Astrocyte (in vitro differentiated cells and primary cell): ENCODE measurements at regions not wholly inside any gene's neighbourhood (a gene's known extent, or its start where the extent isn't known, plus 50 kb on each side); places are given as distances from the start of the nearest gene placed in this dataset.

Experiments used
- DNase-seq: peaks from one replicate; pipeline ENCODE4 v3.0.0-alpha.2; 2010; ENCODE audit warnings: low read depth
- FAIRE-seq: peaks from 2 replicates; lab custom pipeline; 2011; peaks lifted over from hg19 to GRCh38; lab: Jason Lieb, UNC
- H2AFZ ChIP-seq: 2 replicates; pipeline ENCODE4 v1.6.0; 2012; ENCODE audit warnings: low read depth, low read length, inconsistent platforms
- H3K27ac ChIP-seq: 2 replicates; pipeline ENCODE4 v1.5.1; 2011; ENCODE audit warnings: low read depth, low read length, inconsistent platforms
- H3K27me3 ChIP-seq: 2 replicates; pipeline ENCODE4 v1.6.0; 2011; ENCODE audit warnings: low read length, inconsistent platforms; ENCODE audit not compliant: insufficient read depth
- H3K36me3 ChIP-seq: 2 replicates; pipeline ENCODE4 v1.5.1; 2011; ENCODE audit warnings: low read length, inconsistent platforms; ENCODE audit not compliant: insufficient read depth
- H3K4me1 ChIP-seq: 2 replicates; pipeline ENCODE4 v1.5.1; 2011; ENCODE audit warnings: low read length, inconsistent platforms; ENCODE audit not compliant: insufficient read depth
- H3K4me2 ChIP-seq: 2 replicates; pipeline ENCODE4 v1.6.0; 2012; ENCODE audit warnings: low read length, inconsistent platforms
- H3K4me3 ChIP-seq: 2 replicates; pipeline ENCODE4 v1.5.1; 2011; ENCODE audit warnings: low read depth, mild to moderate bottlenecking, low read length, inconsistent platforms; ENCODE audit not compliant: insufficient read depth
- H3K79me2 ChIP-seq: 2 replicates; pipeline ENCODE4 v1.6.0; 2012; ENCODE audit warnings: mild to moderate bottlenecking, low read length, inconsistent platforms; ENCODE audit not compliant: insufficient read depth
- H3K9ac ChIP-seq: 2 replicates; pipeline ENCODE4 v1.6.0; 2012; ENCODE audit warnings: mild to moderate bottlenecking, low read length, inconsistent platforms
- H3K9me3 ChIP-seq: 2 replicates; pipeline ENCODE4 v1.5.1; 2012; ENCODE audit warnings: low read depth, mild to moderate bottlenecking, low read length, inconsistent platforms; ENCODE audit not compliant: insufficient read depth
- H4K20me1 ChIP-seq: 2 replicates; pipeline ENCODE4 v1.6.0; 2012; ENCODE audit warnings: low read length, inconsistent platforms; ENCODE audit not compliant: insufficient read depth
- H3K27ac Mint-ChIP-seq: one replicate; pipeline ENCODE4 v1.8.0; 2021; ENCODE audit warnings: mild to moderate bottlenecking, mixed read lengths; ENCODE audit not compliant: unreplicated experiment
- H3K27me3 Mint-ChIP-seq: one replicate; pipeline ENCODE4 v1.8.0; 2021; ENCODE audit warnings: low read depth, mixed read lengths; ENCODE audit not compliant: unreplicated experiment
- H3K36me3 Mint-ChIP-seq: one replicate; pipeline ENCODE4 v1.8.0; 2021; ENCODE audit warnings: low read depth, mixed read lengths; ENCODE audit not compliant: unreplicated experiment
- H3K4me1 Mint-ChIP-seq: one replicate; pipeline ENCODE4 v1.8.0; 2021; ENCODE audit warnings: low read depth, mixed read lengths; ENCODE audit not compliant: unreplicated experiment
- H3K4me3 Mint-ChIP-seq: one replicate; pipeline ENCODE4 v1.8.0; 2021; ENCODE audit warnings: mild to moderate bottlenecking, moderate library complexity, mixed read lengths; ENCODE audit not compliant: unreplicated experiment
- H3K9me3 Mint-ChIP-seq: one replicate; pipeline ENCODE4 v1.8.0; 2021; ENCODE audit warnings: mild to moderate bottlenecking, mixed read lengths; ENCODE audit not compliant: unreplicated experiment
- CTCF ChIP-seq: IDR thresholded peaks from 2 replicates; pipeline ENCODE4 v1.5.1; 2011; ENCODE audit warnings: low read depth, mild to moderate bottlenecking, inconsistent platforms, low read length, moderate library complexity; ENCODE audit not compliant: insufficient read depth
- EZH2 ChIP-seq: IDR thresholded peaks from 2 replicates; pipeline ENCODE4 v1.6.1; 2012; ENCODE audit warnings: mild to moderate bottlenecking, low read length, inconsistent platforms; ENCODE audit not compliant: insufficient read depth

DNA sequence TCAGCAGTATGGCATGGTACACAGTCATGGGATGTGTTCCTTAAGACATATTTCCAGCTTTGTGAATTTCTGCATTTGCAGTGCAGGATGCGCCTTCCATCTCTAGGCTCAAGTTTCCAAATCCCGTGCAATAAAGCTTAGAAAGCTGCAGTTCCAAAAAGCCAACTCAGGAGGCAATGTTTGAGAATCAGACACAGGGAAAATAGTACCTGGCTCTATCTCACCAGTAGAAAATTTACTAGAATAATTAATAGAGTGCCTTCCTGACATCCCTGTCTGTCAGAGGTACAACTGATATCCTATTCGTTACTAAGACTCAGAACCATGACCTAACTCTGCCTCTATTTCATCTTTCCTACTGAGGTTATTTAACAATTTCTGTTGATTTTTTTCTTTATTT, 1333.0 kb downstream of the PCDH19 start:
- DNase-seq (no peak), FAIRE-seq (no peak)
- H3K4me3 ChIP-seq: no peak overlapping the region
- H3K9me3 ChIP-seq: no peaks in the 10 kb centered on the region
- TF ChIP-seq EZH2 (no peak), CTCF (no peak)
- no peaks in the 10 kb centered on the region for H4K20me1 ChIP-seq
- H3K36me3 Mint-ChIP-seq: no peaks in the 10 kb centered on the region
- H3K27ac ChIP-seq: no peak overlapping the region
- H3K36me3 ChIP-seq: no peaks in the 10 kb centered on the region
- H3K4me1 ChIP-seq: no peaks in the 10 kb centered on the region
- no peaks in the 10 kb centered on the region for H3K79me2 ChIP-seq
- no peak overlapping the region for H2AFZ ChIP-seq
- H3K4me2 ChIP-seq: no peak overlapping the region
- no peaks in the 10 kb centered on the region for H3K9me3 Mint-ChIP-seq
- no peak overlapping the region for H3K27ac Mint-ChIP-seq
- H3K4me3 Mint-ChIP-seq: no peak overlapping the region
- peaks cover 2% of the 10 kb centered on the region for H3K4me1 Mint-ChIP-seq
- no peak overlapping the region for H3K9ac ChIP-seq
- H3K27me3 ChIP-seq: no peaks in the 10 kb centered on the region
- no peaks in the 10 kb centered on the region for H3K27me3 Mint-ChIP-seq

- no peak overlapping the region for H3K4me2 ChIP-seq
- no peak overlapping the region for H3K4me3 Mint-ChIP-seq
- no peaks in the 10 kb centered on the region for H3K27me3 ChIP-seq
- peaks cover 11% of the 10 kb centered on the region for H3K4me1 Mint-ChIP-seq
- H3K9me3 Mint-ChIP-seq: no peaks in the 10 kb centered on the region
- no peak overlapping the region for H3K9ac ChIP-seq
- no peaks in the 10 kb centered on the region for H3K36me3 Mint-ChIP-seq
- no peaks in the 10 kb centered on the region for H4K20me1 ChIP-seq
- no peaks in the 10 kb centered on the region for H3K27me3 Mint-ChIP-seq
- H3K4me3 ChIP-seq: no peak overlapping the region
- no peak for TF ChIP-seq CTCF
- TF ChIP-seq EZH2: no peak
- no peak overlapping the region for H3K27ac ChIP-seq
- H3K4me1 ChIP-seq: no peaks in the 10 kb centered on the region
- no peaks in the 10 kb centered on the region for H3K9me3 ChIP-seq
- no peak overlapping the region for H2AFZ ChIP-seq
- H3K36me3 ChIP-seq: no peaks in the 10 kb centered on the region
- no peaks in the 10 kb centered on the region for H3K79me2 ChIP-seq
- DNase-seq (no peak), FAIRE-seq (no peak)
- H3K27ac Mint-ChIP-seq: no peak overlapping the region
Measured at GRCh38 chrX:99073551-99073950, 1336.5 kb downstream of the PCDH19 start.

DNA sequence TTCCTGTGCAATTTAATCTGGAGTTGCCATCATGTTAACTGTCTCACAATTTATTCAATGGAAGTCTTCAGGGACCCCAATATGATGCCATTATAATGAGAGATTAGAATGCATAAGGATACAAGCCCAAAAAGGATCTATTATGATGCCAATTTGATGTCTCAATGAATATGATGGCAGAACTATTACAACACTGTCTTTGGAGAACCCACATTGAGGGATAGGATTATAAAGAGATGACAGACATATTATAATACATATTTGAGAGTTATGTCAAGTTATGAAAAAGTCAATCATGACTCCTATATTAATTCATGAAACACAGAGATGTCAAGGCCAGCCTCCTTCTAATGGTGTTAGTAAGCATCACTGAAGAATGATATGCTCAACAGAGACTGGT, 1358.4 kb downstream of the PCDH19 start:
- TF ChIP-seq EZH2 (no peak), CTCF (no peak)
- H3K27ac ChIP-seq: no peak overlapping the region
- FAIRE-seq: no peak
- H3K9ac ChIP-seq: no peak overlapping the region
- no peak overlapping the region for H3K27ac Mint-ChIP-seq
- H3K4me3 Mint-ChIP-seq: no peak overlapping the region
- no peak overlapping the region for H3K4me2 ChIP-seq
- no peaks in the 10 kb centered on the region for H4K20me1 ChIP-seq
- no peaks in the 10 kb centered on the region for H3K9me3 ChIP-seq
- no peaks in the 10 kb centered on the region for H3K36me3 Mint-ChIP-seq
- H3K36me3 ChIP-seq: no peaks in the 10 kb centered on the region
- no peaks in the 10 kb centered on the region for H3K4me1 Mint-ChIP-seq
- H3K27me3 ChIP-seq: no peaks in the 10 kb centered on the region
- no peaks in the 10 kb centered on the region for H3K4me1 ChIP-seq
- no peak overlapping the region for H2AFZ ChIP-seq
- H3K9me3 Mint-ChIP-seq: no peaks in the 10 kb centered on the region
- no peaks in the 10 kb centered on the region for H3K27me3 Mint-ChIP-seq
- no peaks in the 10 kb centered on the region for H3K79me2 ChIP-seq
- H3K4me3 ChIP-seq: no peak overlapping the region
- DNase-seq: no peak
